ENCODE measurements at regions not wholly inside any gene's neighbourhood (a gene's known extent, or its start where the extent isn't known, plus 50 kb on each side); places are given as distances from the start of the nearest gene placed in this dataset.

DNA sequence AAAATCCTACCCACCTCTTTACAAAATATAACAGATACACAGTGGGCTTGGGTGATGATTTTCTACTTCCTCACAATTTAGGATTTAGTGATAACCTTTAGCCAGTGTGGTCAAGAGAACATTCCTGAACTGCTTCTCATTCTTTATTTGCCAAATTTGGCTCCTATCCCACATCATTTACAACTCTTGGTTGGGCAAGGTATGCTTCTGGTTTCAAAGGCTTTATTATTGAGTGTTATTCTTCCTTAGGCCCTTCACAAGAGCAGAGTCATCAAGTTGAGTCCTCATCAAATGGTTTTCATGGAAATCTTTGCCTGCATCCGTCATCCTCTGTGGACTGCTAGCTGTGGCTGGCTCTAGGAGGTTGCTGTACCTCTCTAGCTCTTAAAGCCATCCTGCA lies 472.0 kb upstream of the ETAA1 start:
- TF ChIP-seq, protein P1, sequence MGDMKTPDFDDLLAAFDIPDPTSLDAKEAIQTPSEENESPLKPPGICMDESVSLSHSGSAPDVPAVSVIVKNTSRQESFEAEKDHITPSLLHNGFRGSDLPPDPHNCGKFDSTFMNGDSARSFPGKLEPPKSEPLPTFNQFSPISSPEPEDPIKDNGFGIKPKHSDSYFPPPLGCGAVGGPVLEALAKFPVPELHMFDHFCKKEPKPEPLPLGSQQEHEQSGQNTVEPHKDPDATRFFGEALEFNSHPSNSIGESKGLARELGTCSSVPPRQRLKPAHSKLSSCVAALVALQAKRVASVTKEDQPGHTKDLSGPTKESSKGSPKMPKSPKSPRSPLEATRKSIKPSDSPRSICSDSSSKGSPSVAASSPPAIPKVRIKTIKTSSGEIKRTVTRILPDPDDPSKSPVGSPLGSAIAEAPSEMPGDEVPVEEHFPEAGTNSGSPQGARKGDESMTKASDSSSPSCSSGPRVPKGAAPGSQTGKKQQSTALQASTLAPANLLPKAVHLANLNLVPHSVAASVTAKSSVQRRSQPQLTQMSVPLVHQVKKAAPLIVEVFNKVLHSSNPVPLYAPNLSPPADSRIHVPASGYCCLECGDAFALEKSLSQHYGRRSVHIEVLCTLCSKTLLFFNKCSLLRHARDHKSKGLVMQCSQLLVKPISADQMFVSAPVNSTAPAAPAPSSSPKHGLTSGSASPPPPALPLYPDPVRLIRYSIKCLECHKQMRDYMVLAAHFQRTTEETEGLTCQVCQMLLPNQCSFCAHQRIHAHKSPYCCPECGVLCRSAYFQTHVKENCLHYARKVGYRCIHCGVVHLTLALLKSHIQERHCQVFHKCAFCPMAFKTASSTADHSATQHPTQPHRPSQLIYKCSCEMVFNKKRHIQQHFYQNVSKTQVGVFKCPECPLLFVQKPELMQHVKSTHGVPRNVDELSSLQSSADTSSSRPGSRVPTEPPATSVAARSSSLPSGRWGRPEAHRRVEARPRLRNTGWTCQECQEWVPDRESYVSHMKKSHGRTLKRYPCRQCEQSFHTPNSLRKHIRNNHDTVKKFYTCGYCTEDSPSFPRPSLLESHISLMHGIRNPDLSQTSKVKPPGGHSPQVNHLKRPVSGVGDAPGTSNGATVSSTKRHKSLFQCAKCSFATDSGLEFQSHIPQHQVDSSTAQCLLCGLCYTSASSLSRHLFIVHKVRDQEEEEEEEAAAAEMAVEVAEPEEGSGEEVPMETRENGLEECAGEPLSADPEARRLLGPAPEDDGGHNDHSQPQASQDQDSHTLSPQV (IDR thresholded peaks at IDR 0.05) = no peak
- TF ChIP-seq EED (IDR thresholded peaks at IDR 0.05; ENCODE audit: low read depth) (no peak), CHD2 (IDR thresholded peaks at IDR 0.05; ENCODE audit: borderline replicate concordance, low read depth, low read length) (no peak), EZH2 (IDR thresholded peaks at IDR 0.05; ENCODE audit: borderline replicate concordance, control insufficient read depth, low read depth, low read length) (no peak), RFX5 (IDR thresholded peaks at IDR 0.05; ENCODE audit: low read depth, low read length) (no peak), GABPA (IDR thresholded peaks at IDR 0.05; ENCODE audit: low read depth) (no peak), FOXM1 (IDR thresholded peaks at IDR 0.05; ENCODE audit: low read depth, low read length) (no peak), ZNF24 (IDR thresholded peaks at IDR 0.05) (no peak), MTA2 (IDR thresholded peaks at IDR 0.05; ENCODE audit: low read depth) (no peak), SMC3 (IDR thresholded peaks at IDR 0.05; ENCODE audit: borderline replicate concordance, low read length) (no peak)
- TF ChIP-seq, protein P2, sequence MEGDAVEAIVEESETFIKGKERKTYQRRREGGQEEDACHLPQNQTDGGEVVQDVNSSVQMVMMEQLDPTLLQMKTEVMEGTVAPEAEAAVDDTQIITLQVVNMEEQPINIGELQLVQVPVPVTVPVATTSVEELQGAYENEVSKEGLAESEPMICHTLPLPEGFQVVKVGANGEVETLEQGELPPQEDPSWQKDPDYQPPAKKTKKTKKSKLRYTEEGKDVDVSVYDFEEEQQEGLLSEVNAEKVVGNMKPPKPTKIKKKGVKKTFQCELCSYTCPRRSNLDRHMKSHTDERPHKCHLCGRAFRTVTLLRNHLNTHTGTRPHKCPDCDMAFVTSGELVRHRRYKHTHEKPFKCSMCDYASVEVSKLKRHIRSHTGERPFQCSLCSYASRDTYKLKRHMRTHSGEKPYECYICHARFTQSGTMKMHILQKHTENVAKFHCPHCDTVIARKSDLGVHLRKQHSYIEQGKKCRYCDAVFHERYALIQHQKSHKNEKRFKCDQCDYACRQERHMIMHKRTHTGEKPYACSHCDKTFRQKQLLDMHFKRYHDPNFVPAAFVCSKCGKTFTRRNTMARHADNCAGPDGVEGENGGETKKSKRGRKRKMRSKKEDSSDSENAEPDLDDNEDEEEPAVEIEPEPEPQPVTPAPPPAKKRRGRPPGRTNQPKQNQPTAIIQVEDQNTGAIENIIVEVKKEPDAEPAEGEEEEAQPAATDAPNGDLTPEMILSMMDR (IDR thresholded peaks at IDR 0.05 in 2 of 3, conservative IDR thresholded peaks at IDR 0.05 in 1 of 3; ENCODE audit: control insufficient read depth in 2 of 3, extremely low read depth in 1 of 3, insufficient read depth in 1 of 3, low read depth in 3 of 3, low read length in 3 of 3) = no peak
- TF ChIP-seq, protein P3, sequence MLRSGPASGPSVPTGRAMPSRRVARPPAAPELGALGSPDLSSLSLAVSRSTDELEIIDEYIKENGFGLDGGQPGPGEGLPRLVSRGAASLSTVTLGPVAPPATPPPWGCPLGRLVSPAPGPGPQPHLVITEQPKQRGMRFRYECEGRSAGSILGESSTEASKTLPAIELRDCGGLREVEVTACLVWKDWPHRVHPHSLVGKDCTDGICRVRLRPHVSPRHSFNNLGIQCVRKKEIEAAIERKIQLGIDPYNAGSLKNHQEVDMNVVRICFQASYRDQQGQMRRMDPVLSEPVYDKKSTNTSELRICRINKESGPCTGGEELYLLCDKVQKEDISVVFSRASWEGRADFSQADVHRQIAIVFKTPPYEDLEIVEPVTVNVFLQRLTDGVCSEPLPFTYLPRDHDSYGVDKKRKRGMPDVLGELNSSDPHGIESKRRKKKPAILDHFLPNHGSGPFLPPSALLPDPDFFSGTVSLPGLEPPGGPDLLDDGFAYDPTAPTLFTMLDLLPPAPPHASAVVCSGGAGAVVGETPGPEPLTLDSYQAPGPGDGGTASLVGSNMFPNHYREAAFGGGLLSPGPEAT (IDR thresholded peaks at IDR 0.05; ENCODE audit: low read depth) = no peak
- TF ChIP-seq, protein P4, sequence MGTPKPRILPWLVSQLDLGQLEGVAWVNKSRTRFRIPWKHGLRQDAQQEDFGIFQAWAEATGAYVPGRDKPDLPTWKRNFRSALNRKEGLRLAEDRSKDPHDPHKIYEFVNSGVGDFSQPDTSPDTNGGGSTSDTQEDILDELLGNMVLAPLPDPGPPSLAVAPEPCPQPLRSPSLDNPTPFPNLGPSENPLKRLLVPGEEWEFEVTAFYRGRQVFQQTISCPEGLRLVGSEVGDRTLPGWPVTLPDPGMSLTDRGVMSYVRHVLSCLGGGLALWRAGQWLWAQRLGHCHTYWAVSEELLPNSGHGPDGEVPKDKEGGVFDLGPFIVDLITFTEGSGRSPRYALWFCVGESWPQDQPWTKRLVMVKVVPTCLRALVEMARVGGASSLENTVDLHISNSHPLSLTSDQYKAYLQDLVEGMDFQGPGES (IDR thresholded peaks at IDR 0.05) = no peak
- TF ChIP-seq, protein P5, sequence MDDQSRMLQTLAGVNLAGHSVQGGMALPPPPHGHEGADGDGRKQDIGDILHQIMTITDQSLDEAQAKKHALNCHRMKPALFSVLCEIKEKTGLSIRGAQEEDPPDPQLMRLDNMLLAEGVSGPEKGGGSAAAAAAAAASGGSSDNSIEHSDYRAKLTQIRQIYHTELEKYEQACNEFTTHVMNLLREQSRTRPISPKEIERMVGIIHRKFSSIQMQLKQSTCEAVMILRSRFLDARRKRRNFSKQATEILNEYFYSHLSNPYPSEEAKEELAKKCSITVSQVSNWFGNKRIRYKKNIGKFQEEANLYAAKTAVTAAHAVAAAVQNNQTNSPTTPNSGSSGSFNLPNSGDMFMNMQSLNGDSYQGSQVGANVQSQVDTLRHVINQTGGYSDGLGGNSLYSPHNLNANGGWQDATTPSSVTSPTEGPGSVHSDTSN (IDR thresholded peaks at IDR 0.05; ENCODE audit: insufficient replicate concordance, low read depth, low read length) = no peak

Data from GM12878 (cell line).